H1 (cell line): ENCODE measurements at regions not wholly inside any gene's neighbourhood (a gene's known extent, or its start where the extent isn't known, plus 50 kb on each side); places are given as distances from the start of the nearest gene placed in this dataset.

ENCODE experiments used
- CTCF ChIA-PET: fragments of 300-600 bp; sonication (Branson Sonifier 250); formaldehyde crosslinking; loops from one replicate; lab custom pipeline; 2021; ENCODE audit not compliant: partially characterized antibody; lab: Charles Lee
- POLR2A ChIA-PET: fragments of 300-600 bp; sonication (Branson Sonifier 250); formaldehyde crosslinking; loops from one replicate; lab custom pipeline; 2021; ENCODE audit warnings: inconsistent platforms; ENCODE audit not compliant: partially characterized antibody; lab: Charles Lee
- DNase-seq, 2 experiments: peaks; one replicate each; pipeline versions ENCODE4 v3.0.0 to v3.0.0-alpha.2; 2010 to 2022; ENCODE audit warnings: low spot score in 2 of 2, low read depth in 1 of 2, mixed read lengths in 1 of 2
- FAIRE-seq: peaks from 2 replicates; lab custom pipeline; 2011; peaks lifted over from hg19 to GRCh38; lab: Jason Lieb, UNC
- H2AFZ ChIP-seq: 2 replicates; pipeline ENCODE4 v1.8.1; 2012; ENCODE audit warnings: low read length, inconsistent platforms
- H2AK5ac ChIP-seq: 2 replicates; pipeline ENCODE4 v1.6.1; 2013; ENCODE audit warnings: low read depth, low read length
- H2BK120ac ChIP-seq: replicated peaks from 2 replicates; pipeline ENCODE3; 2013; ENCODE audit warnings: low read depth, low read length, inconsistent platforms
- H2BK12ac ChIP-seq: 2 replicates; pipeline ENCODE4 v1.6.1; 2013; ENCODE audit warnings: low read depth, low read length
- H2BK15ac ChIP-seq: 2 replicates; pipeline ENCODE4 v1.6.1; 2013; ENCODE audit warnings: low read length
- H2BK20ac ChIP-seq: 2 replicates; pipeline ENCODE4 v1.6.1; 2013; ENCODE audit warnings: low read length
- H2BK5ac ChIP-seq: 2 replicates; pipeline ENCODE4 v1.6.1; 2013; ENCODE audit warnings: low read depth, low read length
- H3K14ac ChIP-seq: 2 replicates; pipeline ENCODE4 v1.6.1; 2013; ENCODE audit warnings: inconsistent platforms; ENCODE audit not compliant: insufficient read length
- H3K18ac ChIP-seq: 2 replicates; pipeline ENCODE4 v1.6.1; 2013; ENCODE audit warnings: low read length; ENCODE audit errors: extremely low read depth
- H3K23ac ChIP-seq: 2 replicates; pipeline ENCODE4 v1.6.1; 2013; ENCODE audit warnings: inconsistent platforms; ENCODE audit not compliant: insufficient read length
- H3K23me2 ChIP-seq: 2 replicates; pipeline ENCODE4 v1.6.1; 2013; ENCODE audit warnings: low read depth, low read length
- H3K27ac ChIP-seq: 2 replicates; pipeline ENCODE4 v1.6.1; 2011; ENCODE audit warnings: low read depth, low read length, inconsistent platforms
- H3K27me3 ChIP-seq, 4 experiments: replicated peaks in 1 of 4; 1 replicate in 1 of 4; 2 replicates in 3 of 4; pipeline versions ENCODE4 v1.6.1 to v1.8.1; 2011 to 2013; ENCODE audit warnings: low read length in 3 of 4, mild to moderate bottlenecking in 3 of 4, inconsistent platforms in 2 of 4, mixed read lengths in 2 of 4, moderate library complexity in 1 of 4; ENCODE audit not compliant: control insufficient read depth in 3 of 4, insufficient read depth in 3 of 4; ENCODE audit errors: extremely low read depth in 1 of 4
- H3K36me3 ChIP-seq, 4 experiments: 2 replicates each; pipeline versions ENCODE4 v1.6.1 to v1.8.1; 2011 to 2013; ENCODE audit warnings: mild to moderate bottlenecking in 4 of 4, low read length in 3 of 4, moderate library complexity in 2 of 4, control low read depth in 1 of 4, inconsistent platforms in 1 of 4; ENCODE audit not compliant: insufficient read depth in 4 of 4, control insufficient read depth in 2 of 4
- H3K4ac ChIP-seq: replicated peaks from 2 replicates; pipeline ENCODE3; 2013; ENCODE audit warnings: low read length, low read depth, mixed read lengths, inconsistent platforms; ENCODE audit not compliant: insufficient read length
- H3K4me1 ChIP-seq, 4 experiments: replicated peaks in 1 of 4; 1 replicate in 1 of 4; 2 replicates in 3 of 4; pipeline versions ENCODE4 v1.6.1 to v1.8.1; 2011 to 2013; ENCODE audit warnings: low read length in 3 of 4, inconsistent platforms in 2 of 4, mixed read lengths in 1 of 4; ENCODE audit not compliant: insufficient read depth in 4 of 4, control insufficient read depth in 3 of 4
- H3K4me2 ChIP-seq, 2 experiments: 2 replicates each; pipeline versions ENCODE4 v1.6.1 to v1.8.1; 2011 to 2013; ENCODE audit warnings: low read depth in 2 of 2, low read length in 2 of 2, control low read depth in 1 of 2, inconsistent platforms in 1 of 2, mild to moderate bottlenecking in 1 of 2; ENCODE audit not compliant: insufficient read depth in 1 of 2
- H3K4me3 ChIP-seq, 4 experiments: fragments of 200-600, 300-600 bp in 1 of 4; sonication (generic), shearing (Covaris generic), sonication (Bioruptor Twin) in 1 of 4; 2 replicates each; pipeline versions ENCODE4 v1.5.1 to v1.8.1; 2011 to 2016; ENCODE audit warnings: low read length in 4 of 4, low read depth in 3 of 4, control low read depth in 2 of 4, inconsistent platforms in 2 of 4, mild to moderate bottlenecking in 2 of 4, mixed read lengths in 1 of 4, moderate library complexity in 1 of 4; ENCODE audit not compliant: insufficient read depth in 2 of 4; ENCODE audit errors: extremely low read depth in 1 of 4
- H3K56ac ChIP-seq: replicated peaks from 2 replicates; pipeline ENCODE3; 2013; ENCODE audit warnings: low read depth, mild to moderate bottlenecking, mixed read lengths, low read length, inconsistent platforms; ENCODE audit not compliant: insufficient read length
- H3K79me1 ChIP-seq: 2 replicates; pipeline ENCODE4 v1.6.1; 2013; ENCODE audit warnings: low read depth, low read length, control low read depth
- H3K79me2 ChIP-seq, 2 experiments: 2 replicates each; pipeline versions ENCODE4 v1.6.1 to v1.8.1; 2012 to 2013; ENCODE audit warnings: low read length in 2 of 2, mild to moderate bottlenecking in 2 of 2, inconsistent platforms in 1 of 2; ENCODE audit not compliant: insufficient read depth in 2 of 2, control insufficient read depth in 1 of 2
- H3K9ac ChIP-seq, 4 experiments: replicated peaks in 1 of 4; 1 replicate in 1 of 4; 2 replicates in 3 of 4; pipeline versions ENCODE4 v1.6.1 to v1.8.1; 2011 to 2013; ENCODE audit warnings: low read depth in 3 of 4, low read length in 3 of 4, control low read depth in 2 of 4, mild to moderate bottlenecking in 2 of 4, moderate library complexity in 2 of 4, inconsistent platforms in 1 of 4; ENCODE audit errors: extremely low read depth in 1 of 4
- H3K9me3 ChIP-seq, 2 experiments: 2 replicates each; pipeline versions ENCODE4 v1.6.1 to v1.8.1; 2012 to 2013; ENCODE audit warnings: mild to moderate bottlenecking in 2 of 2, moderate library complexity in 2 of 2, control low read depth in 1 of 2, inconsistent platforms in 1 of 2, low read depth in 1 of 2, low read length in 1 of 2, mixed read lengths in 1 of 2; ENCODE audit not compliant: insufficient read depth in 2 of 2
- H4K20me1 ChIP-seq, 2 experiments: replicated peaks in 1 of 2; 2 replicates each; pipeline versions ENCODE3 to v1.8.1; 2011 to 2013; ENCODE audit warnings: inconsistent platforms in 2 of 2, low read length in 2 of 2, mild to moderate bottlenecking in 1 of 2; ENCODE audit not compliant: insufficient read depth in 2 of 2, control insufficient read depth in 1 of 2
- H4K5ac ChIP-seq: 2 replicates; pipeline ENCODE4 v1.6.1; 2013; ENCODE audit warnings: low read length, low read depth, mixed read lengths, inconsistent platforms; ENCODE audit not compliant: insufficient read length
- H4K8ac ChIP-seq: 2 replicates; pipeline ENCODE4 v1.8.0; 2013; ENCODE audit warnings: mild to moderate bottlenecking, moderate library complexity, low read length, inconsistent platforms; ENCODE audit not compliant: insufficient read depth; ENCODE audit errors: extremely low read depth
- H4K91ac ChIP-seq: replicated peaks from 2 replicates; pipeline ENCODE3; 2013; ENCODE audit warnings: low read length, mixed read lengths, inconsistent platforms; ENCODE audit not compliant: insufficient read length
- CREB1 ChIP-seq: IDR thresholded peaks from 2 replicates; pipeline ENCODE4 v1.6.1; 2012; ENCODE audit warnings: inconsistent platforms
- JUND ChIP-seq: IDR thresholded peaks from 2 replicates; pipeline ENCODE4 v1.6.1; 2011; ENCODE audit warnings: mild to moderate bottlenecking, improper control_type of control experiment, low read length
- NRF1 ChIP-seq: IDR thresholded peaks from 2 replicates; pipeline ENCODE4 v1.6.1; 2011; ENCODE audit warnings: mild to moderate bottlenecking, low read depth, low read length, improper control_type of control experiment
- SAP30 ChIP-seq: fragments of 300-600 bp; sonication (generic); IDR thresholded peaks from 2 replicates; pipeline ENCODE4 v1.7.1; 2012; ENCODE audit warnings: low read length, moderate library complexity, mild to moderate bottlenecking, inconsistent platforms; ENCODE audit not compliant: insufficient read depth, insufficient replicate concordance
- TAF7 ChIP-seq: optimal IDR thresholded peaks from 2 replicates; pipeline ENCODE3; 2011; ENCODE audit warnings: low read depth, mild to moderate bottlenecking, inconsistent platforms, low read length, moderate library complexity, borderline replicate concordance
- TBP ChIP-seq: IDR thresholded peaks from 2 replicates; pipeline ENCODE4 v1.6.1; 2011; ENCODE audit warnings: low read depth, low read length, improper control_type of control experiment
- WGBS, 2 experiments: shearing (Covaris generic) in 1 of 2; methylation state at CpG; one replicate each; pipeline versions ENCODE4 v1.1.6 to v1.1.7; 2013 to 2015; ENCODE audit warnings: low lambda C conversion rate in 2 of 2, mixed read lengths in 2 of 2, inconsistent platforms in 1 of 2, low coverage in 1 of 2, missing lambda C conversion rate in 1 of 2; ENCODE audit not compliant: insufficient replicate concordance in 2 of 2, insufficient coverage in 1 of 2, insufficient read length in 1 of 2; ENCODE audit errors: extremely low coverage in 1 of 2, missing lambda C conversion rate in 1 of 2; 5-methylcytosine and 5-hydroxymethylcytosine counted together

DNA sequence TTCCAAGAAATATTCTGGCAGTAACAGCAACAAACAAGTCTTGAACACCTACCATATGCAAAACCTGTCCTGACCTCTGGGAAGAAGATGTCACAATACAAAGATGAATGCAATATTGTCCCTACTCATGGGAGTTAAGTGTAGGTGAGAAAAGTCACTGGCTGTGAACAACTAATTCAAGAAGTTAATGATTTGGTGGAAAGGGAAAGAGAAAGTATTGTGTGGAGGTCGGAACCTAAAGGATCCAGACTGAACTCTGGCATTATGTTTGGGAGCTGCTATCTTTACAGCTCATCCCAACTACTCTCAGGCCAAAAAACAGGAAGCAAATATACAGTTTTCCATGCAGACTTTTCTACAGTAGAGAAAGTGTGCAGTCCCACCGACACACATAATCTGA is 285.3 kb upstream of the PRDM1 start:
- H3K36me3 ChIP-seq: no peaks in the 10 kb centered on the region
- no peak overlapping the region for H4K8ac ChIP-seq
- no peak overlapping the region for H3K27ac ChIP-seq
- H4K5ac ChIP-seq: no peak overlapping the region
- H2BK20ac ChIP-seq: no peak overlapping the region
- 91% methylated on average over 2 of the region's 2 CpGs; no CpG with 5 or more reads in 1 of the 2 experiments for WGBS, 2 experiments
- no peaks in the 10 kb centered on the region for H4K20me1 ChIP-seq
- H3K9ac ChIP-seq: no peak overlapping the region
- H2BK15ac ChIP-seq: no peak overlapping the region
- H3K4me2 ChIP-seq: no peak overlapping the region
- CTCF ChIA-PET: interaction anchor here (1.1 to 1.2 kb wide), 2 partner anchors 11 to 423 kb away, joined by 3 read pairs; no protein-coding TSS in a partner anchor
- H3K4ac ChIP-seq: no peak overlapping the region
- H3K14ac ChIP-seq: no peak overlapping the region
- no peaks in the 10 kb centered on the region for H3K79me1 ChIP-seq
- H2BK5ac ChIP-seq: no peak overlapping the region
- H3K9me3 ChIP-seq: no peaks in the 10 kb centered on the region
- H3K27me3 ChIP-seq: no peaks in the 10 kb centered on the region
- H3K18ac ChIP-seq: no peak overlapping the region
- no peak overlapping the region for H3K56ac ChIP-seq
- no peak overlapping the region for H3K23ac ChIP-seq
- no peaks in the 10 kb centered on the region; a peak in 1 of 4 replicates for H3K79me2 ChIP-seq
- H4K91ac ChIP-seq: no peak overlapping the region
- no peak overlapping the region for H2BK120ac ChIP-seq
- no peaks in the 10 kb centered on the region for H3K4me1 ChIP-seq
- no peak overlapping the region for H2AK5ac ChIP-seq
- no peak overlapping the region for H3K4me3 ChIP-seq
- H2AFZ ChIP-seq: no peak overlapping the region
- FAIRE-seq (no peak), DNase-seq (no peak)
- POLR2A ChIA-PET: no interaction called here
- no peaks in the 10 kb centered on the region for H3K23me2 ChIP-seq
- H2BK12ac ChIP-seq: no peak overlapping the region
- TF ChIP-seq CREB1 (no peak), SAP30 (no peak), NRF1 (no peak), TBP (no peak), TAF7 (no peak), JUND (no peak)
- TF ChIP-seq, all 59 proteins: peak for 0
